A673 (cell line): ENCODE measurements at regions not wholly inside any gene's neighbourhood (a gene's known extent, or its start where the extent isn't known, plus 50 kb on each side); places are given as distances from the start of the nearest gene placed in this dataset.

Source experiments
- EZH2 ChIP-seq: fragments of 200-600 bp; sonication (generic); IDR thresholded peaks from 2 replicates; pipeline ENCODE4 v1.6.1; 2017; ENCODE audit warnings: borderline replicate concordance, low read depth, mild to moderate bottlenecking, mixed read lengths, antibody characterized with exemption, low read length; ENCODE audit not compliant: poor library complexity, severe bottlenecking
- TF ChIP-seq, protein P1 (sequence below): fragments of 300-800, 200-600 bp; sonication (generic); conservative IDR thresholded peaks from 2 replicates; pipeline ENCODE4 v1.5.1; 2017; ENCODE audit warnings: low read depth, mild to moderate bottlenecking, antibody characterized with exemption, low read length, moderate library complexity, mixed read lengths

DNA sequence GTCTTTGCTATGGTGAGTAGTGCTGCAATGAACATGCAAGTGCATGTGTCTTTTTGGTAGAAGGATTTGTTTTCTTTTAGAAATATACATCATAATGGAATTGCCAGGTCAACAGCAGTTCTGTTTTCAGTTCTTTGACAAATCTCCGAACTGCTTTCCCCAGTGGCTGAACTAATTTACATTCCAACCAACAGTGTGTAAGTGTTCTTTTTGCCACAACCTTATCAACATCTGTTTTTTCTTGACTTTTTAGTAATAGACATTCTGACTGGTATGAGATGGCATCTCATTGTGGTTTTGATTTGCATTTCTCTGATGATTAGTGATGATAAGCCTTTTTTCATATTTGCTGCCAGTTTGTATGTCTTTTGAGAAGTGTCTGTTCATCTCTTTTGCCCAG lies 406.3 kb downstream of the DTHD1 start:
- TF ChIP-seq, protein P1, sequence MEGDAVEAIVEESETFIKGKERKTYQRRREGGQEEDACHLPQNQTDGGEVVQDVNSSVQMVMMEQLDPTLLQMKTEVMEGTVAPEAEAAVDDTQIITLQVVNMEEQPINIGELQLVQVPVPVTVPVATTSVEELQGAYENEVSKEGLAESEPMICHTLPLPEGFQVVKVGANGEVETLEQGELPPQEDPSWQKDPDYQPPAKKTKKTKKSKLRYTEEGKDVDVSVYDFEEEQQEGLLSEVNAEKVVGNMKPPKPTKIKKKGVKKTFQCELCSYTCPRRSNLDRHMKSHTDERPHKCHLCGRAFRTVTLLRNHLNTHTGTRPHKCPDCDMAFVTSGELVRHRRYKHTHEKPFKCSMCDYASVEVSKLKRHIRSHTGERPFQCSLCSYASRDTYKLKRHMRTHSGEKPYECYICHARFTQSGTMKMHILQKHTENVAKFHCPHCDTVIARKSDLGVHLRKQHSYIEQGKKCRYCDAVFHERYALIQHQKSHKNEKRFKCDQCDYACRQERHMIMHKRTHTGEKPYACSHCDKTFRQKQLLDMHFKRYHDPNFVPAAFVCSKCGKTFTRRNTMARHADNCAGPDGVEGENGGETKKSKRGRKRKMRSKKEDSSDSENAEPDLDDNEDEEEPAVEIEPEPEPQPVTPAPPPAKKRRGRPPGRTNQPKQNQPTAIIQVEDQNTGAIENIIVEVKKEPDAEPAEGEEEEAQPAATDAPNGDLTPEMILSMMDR: no peak
- no peak for TF ChIP-seq EZH2
